Karpas-422 (cell line): ENCODE measurements at regions not wholly inside any gene's neighbourhood (a gene's known extent, or its start where the extent isn't known, plus 50 kb on each side); places are given as distances from the start of the nearest gene placed in this dataset.

ENCODE experiments used
- DNase-seq: peaks from one replicate; pipeline ENCODE4 v3.0.0-alpha.2; 2015
- H2AFZ ChIP-seq: fragments of 200-600 bp; sonication (generic); 2 replicates; pipeline ENCODE4 v1.6.1; 2014; ENCODE audit warnings: antibody characterized with exemption, low read length, mixed read lengths
- H3K27ac ChIP-seq: fragments of 200-600 bp; sonication (generic); 2 replicates; pipeline ENCODE4 v1.5.1; 2014; ENCODE audit warnings: mild to moderate bottlenecking, low read length, moderate library complexity
- H3K27me3 ChIP-seq: fragments of 200-600 bp; sonication (generic); 2 replicates; pipeline ENCODE4 v1.6.1; 2014; ENCODE audit warnings: low read length, mixed read lengths
- H3K36me3 ChIP-seq: fragments of 200-600 bp; sonication (generic); 2 replicates; pipeline ENCODE4 v1.6.1; 2014; ENCODE audit warnings: low read length, mixed read lengths; ENCODE audit not compliant: insufficient read depth
- H3K4me1 ChIP-seq: fragments of 200-600 bp; sonication (generic); 2 replicates; pipeline ENCODE4 v1.6.1; 2014; ENCODE audit warnings: mild to moderate bottlenecking, low read length, mixed read lengths
- H3K4me2 ChIP-seq: fragments of 200-600 bp; sonication (generic); 2 replicates; pipeline ENCODE4 v1.6.1; 2014; ENCODE audit warnings: low read length, low read depth, mild to moderate bottlenecking; ENCODE audit not compliant: poor library complexity, severe bottlenecking
- H3K4me3 ChIP-seq: fragments of 200-600 bp; sonication (generic); 2 replicates; pipeline ENCODE4 v1.5.1; 2014; ENCODE audit warnings: mild to moderate bottlenecking, antibody characterized with exemption, low read length, mixed read lengths
- H3K79me2 ChIP-seq: fragments of 200-600 bp; sonication (generic); 2 replicates; pipeline ENCODE4 v1.6.1; 2014; ENCODE audit warnings: mild to moderate bottlenecking, low read length, mixed read lengths
- H3K9ac ChIP-seq: fragments of 200-600 bp; sonication (generic); 2 replicates; pipeline ENCODE4 v1.6.0; 2014; ENCODE audit warnings: low read length
- H3K9me2 ChIP-seq: fragments of 200-600 bp; sonication (generic), shearing (Covaris generic); replicated peaks from 2 replicates; pipeline ENCODE4 v1.6.0; 2014; ENCODE audit warnings: mild to moderate bottlenecking, low read length, moderate library complexity; ENCODE audit not compliant: insufficient read depth
- H3K9me3 ChIP-seq: fragments of 300-700, 200-600 bp; sonication (generic); 2 replicates; pipeline ENCODE4 v1.6.1; 2014; ENCODE audit warnings: low read length, mixed read lengths
- H4K20me1 ChIP-seq: fragments of 200-600 bp; sonication (generic); 2 replicates; pipeline ENCODE4 v1.6.1; 2014; ENCODE audit warnings: mild to moderate bottlenecking, antibody characterized with exemption, low read length, low read depth; ENCODE audit not compliant: insufficient read depth

- H3K27ac ChIP-seq = no peak overlapping the region
- no peaks in the 10 kb centered on the region for H3K27me3 ChIP-seq
- no peaks in the 10 kb centered on the region for H3K9me3 ChIP-seq
- no peaks in the 10 kb centered on the region for H3K36me3 ChIP-seq
- H2AFZ ChIP-seq = no peak overlapping the region
- H3K4me1 ChIP-seq = no peaks in the 10 kb centered on the region
- H3K4me3 ChIP-seq = no peak overlapping the region
- H3K9me2 ChIP-seq = no peaks in the 10 kb centered on the region
- no peaks in the 10 kb centered on the region for H3K79me2 ChIP-seq
- H3K9ac ChIP-seq = no peak overlapping the region
- no peak overlapping the region for H3K4me2 ChIP-seq
- no peak for DNase-seq
- H4K20me1 ChIP-seq = no peaks in the 10 kb centered on the region
Measured at GRCh38 chr6:21953831-21954801, 342.7 kb downstream of the PRL start.

DNA sequence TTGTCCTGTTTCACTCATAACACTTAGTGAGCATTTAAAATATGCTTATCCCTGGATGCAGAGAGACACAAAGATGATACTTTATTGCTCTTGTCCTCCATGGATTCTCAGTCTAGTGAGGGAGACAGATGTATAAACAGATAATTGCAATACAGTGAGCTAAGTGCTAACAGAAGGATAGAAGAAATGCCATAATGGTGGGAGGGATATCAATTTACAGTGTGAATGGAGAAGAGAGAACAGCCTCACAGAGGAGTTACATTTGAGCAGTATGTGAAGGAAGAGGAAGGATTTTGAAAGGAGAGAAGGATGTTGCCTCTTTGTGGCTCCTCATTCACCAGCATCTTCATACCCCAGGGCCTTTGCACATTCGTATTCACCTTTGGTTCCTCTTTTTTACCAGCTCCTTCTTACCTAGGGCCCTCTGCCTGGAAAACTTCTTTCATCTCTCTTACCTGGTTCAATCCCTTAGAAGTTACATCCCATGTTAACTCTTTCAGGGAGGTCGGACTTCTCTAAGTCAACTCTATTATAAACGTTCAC is 341.7 kb downstream of the PRL start:
- H3K27me3 ChIP-seq = no peaks in the 10 kb centered on the region
- no peaks in the 10 kb centered on the region for H3K9me3 ChIP-seq
- H2AFZ ChIP-seq = no peak overlapping the region
- H3K4me1 ChIP-seq = no peaks in the 10 kb centered on the region
- no peak for DNase-seq
- H3K27ac ChIP-seq = no peak overlapping the region
- H3K4me2 ChIP-seq = no peak overlapping the region
- no peaks in the 10 kb centered on the region for H3K79me2 ChIP-seq
- H3K36me3 ChIP-seq = no peaks in the 10 kb centered on the region
- H3K4me3 ChIP-seq = no peak overlapping the region
- H4K20me1 ChIP-seq = no peaks in the 10 kb centered on the region
- no peak overlapping the region for H3K9ac ChIP-seq
- no peaks in the 10 kb centered on the region for H3K9me2 ChIP-seq

DNA sequence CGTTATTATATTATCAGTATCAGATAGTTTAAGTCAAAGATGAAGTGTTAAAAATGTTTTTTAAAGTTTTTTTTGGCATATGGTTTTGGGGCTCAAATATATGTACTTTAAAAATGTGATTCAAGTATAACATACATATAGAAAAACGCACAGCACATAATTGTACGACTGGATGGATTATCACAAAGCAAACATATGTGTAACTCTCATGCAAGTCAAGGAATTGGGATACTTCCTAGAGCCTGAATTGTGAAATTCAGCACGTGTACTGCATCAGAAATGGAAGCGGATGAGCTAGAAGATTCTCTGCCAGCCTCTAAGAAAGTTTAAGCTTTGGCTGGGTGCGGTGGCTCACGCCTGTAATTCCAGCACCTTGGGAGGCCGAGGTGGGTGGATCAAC is 340.9 kb downstream of the PRL start:
- Histone ChIP-seq H3K9ac (no peak overlapping the region), H3K4me2 (no peak overlapping the region), H3K79me2 (no peaks in the 10 kb centered on the region), H3K4me3 (no peak overlapping the region), H3K4me1 (no peaks in the 10 kb centered on the region), H2AFZ (no peak overlapping the region), H3K27me3 (no peaks in the 10 kb centered on the region), H3K27ac (no peak overlapping the region), H3K36me3 (no peaks in the 10 kb centered on the region), H3K9me3 (no peaks in the 10 kb centered on the region), H4K20me1 (no peaks in the 10 kb centered on the region), H3K9me2 (no peaks in the 10 kb centered on the region)
- no peak for DNase-seq

DNA sequence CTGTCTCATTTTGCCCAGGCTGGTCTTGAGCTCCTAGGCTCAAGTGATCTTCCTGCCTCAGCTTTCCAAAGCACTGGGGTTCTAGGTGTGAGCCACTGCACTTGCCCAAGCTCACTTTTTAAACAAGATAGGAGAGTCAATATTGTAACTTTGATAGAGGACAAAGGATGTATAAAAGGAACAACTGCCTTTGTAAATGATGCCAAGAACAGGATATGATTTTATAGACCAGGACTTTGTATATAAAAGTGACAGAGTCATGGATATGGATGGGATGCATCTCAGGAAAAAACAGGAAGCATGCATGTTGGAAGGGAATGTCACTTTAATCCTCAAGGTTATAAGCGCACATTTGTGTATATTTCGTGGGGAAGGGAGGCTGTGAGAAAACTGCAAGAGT is 338.4 kb downstream of the PRL start:
- H3K9me2 ChIP-seq = no peaks in the 10 kb centered on the region
- no peak overlapping the region for H3K27ac ChIP-seq
- H3K4me3 ChIP-seq = no peak overlapping the region
- no peak overlapping the region for H3K9ac ChIP-seq
- H3K4me2 ChIP-seq = no peak overlapping the region
- H3K4me1 ChIP-seq = no peaks in the 10 kb centered on the region
- H3K27me3 ChIP-seq = no peaks in the 10 kb centered on the region
- H3K36me3 ChIP-seq = no peaks in the 10 kb centered on the region
- no peaks in the 10 kb centered on the region for H4K20me1 ChIP-seq
- no peaks in the 10 kb centered on the region for H3K9me3 ChIP-seq
- no peak overlapping the region for H2AFZ ChIP-seq
- DNase-seq = no peak
- no peaks in the 10 kb centered on the region for H3K79me2 ChIP-seq

DNA sequence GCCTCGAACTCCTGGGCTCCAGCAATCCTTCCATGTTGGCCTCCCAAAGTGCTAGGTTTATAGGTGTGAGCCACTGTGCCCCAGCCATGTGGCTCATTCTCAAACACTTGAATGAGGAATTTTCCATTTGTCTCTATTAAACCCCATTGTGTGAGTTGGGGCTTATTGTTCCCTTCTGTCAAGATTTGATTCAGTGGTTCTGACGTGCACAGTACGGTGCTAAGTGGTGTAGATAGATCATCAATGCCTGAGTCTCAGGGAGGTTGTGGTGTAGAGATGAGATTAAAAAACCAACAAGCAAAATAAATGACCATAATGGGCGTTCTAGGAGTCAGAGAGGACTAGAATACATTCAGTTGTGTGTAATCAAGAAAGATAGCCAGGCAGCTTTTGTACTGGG is 335.6 kb downstream of the PRL start:
- no peaks in the 10 kb centered on the region for H3K79me2 ChIP-seq
- H3K36me3 ChIP-seq = no peaks in the 10 kb centered on the region
- H3K27ac ChIP-seq = no peak overlapping the region
- no peak overlapping the region for H2AFZ ChIP-seq
- no peaks in the 10 kb centered on the region for H4K20me1 ChIP-seq
- no peak overlapping the region for H3K4me3 ChIP-seq
- H3K4me1 ChIP-seq = no peaks in the 10 kb centered on the region
- DNase-seq = no peak
- no peaks in the 10 kb centered on the region for H3K9me2 ChIP-seq
- no peak overlapping the region for H3K4me2 ChIP-seq
- no peaks in the 10 kb centered on the region for H3K27me3 ChIP-seq
- no peaks in the 10 kb centered on the region for H3K9me3 ChIP-seq
- H3K9ac ChIP-seq = no peak overlapping the region

DNA sequence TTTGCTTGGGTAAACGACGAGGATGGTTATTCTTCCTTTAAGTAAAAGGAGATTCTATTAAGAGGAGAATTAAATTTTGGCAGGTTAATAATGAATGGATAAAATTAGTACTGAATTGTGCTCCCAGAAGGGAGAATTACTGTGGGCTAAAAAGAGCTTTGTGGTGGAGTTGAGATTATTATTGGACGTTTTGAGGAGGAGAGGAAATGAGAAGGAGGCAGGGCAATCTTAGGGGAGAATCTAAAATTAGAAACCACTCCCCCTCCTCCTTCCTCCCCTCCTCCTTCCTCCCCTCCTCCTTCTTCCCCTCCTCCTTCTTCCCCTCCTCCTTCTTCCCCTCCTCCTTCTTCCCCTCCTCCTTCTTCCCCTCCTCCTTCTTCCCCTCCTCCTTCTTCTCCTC is 331.8 kb downstream of the PRL start:
- no peak for DNase-seq
- no peak overlapping the region for H3K4me3 ChIP-seq
- no peaks in the 10 kb centered on the region for H3K36me3 ChIP-seq
- H3K79me2 ChIP-seq = no peaks in the 10 kb centered on the region
- no peak overlapping the region for H3K27ac ChIP-seq
- no peak overlapping the region for H3K4me2 ChIP-seq
- no peaks in the 10 kb centered on the region for H3K4me1 ChIP-seq
- no peaks in the 10 kb centered on the region for H4K20me1 ChIP-seq
- no peak overlapping the region for H2AFZ ChIP-seq
- no peak overlapping the region for H3K9ac ChIP-seq
- no peaks in the 10 kb centered on the region for H3K9me2 ChIP-seq
- no peaks in the 10 kb centered on the region for H3K27me3 ChIP-seq
- no peaks in the 10 kb centered on the region for H3K9me3 ChIP-seq

GRCh38 chr6:21965953-21966539 is 330.8 kb downstream of the PRL start:
- H3K4me2 ChIP-seq = no peak overlapping the region
- H3K4me1 ChIP-seq = no peaks in the 10 kb centered on the region

More at GRCh38 chr6:21965953-21966539, 330.8 kb downstream of the PRL start:
- Histone ChIP-seq H3K4me3 (no peak overlapping the region), H3K27ac (no peak overlapping the region), H3K9me3 (no peaks in the 10 kb centered on the region), H3K9ac (no peak overlapping the region), H4K20me1 (no peaks in the 10 kb centered on the region), H3K9me2 (no peaks in the 10 kb centered on the region), H3K27me3 (no peaks in the 10 kb centered on the region), H2AFZ (no peak overlapping the region), H3K36me3 (no peaks in the 10 kb centered on the region), H3K79me2 (no peaks in the 10 kb centered on the region)
- DNase-seq = no peak
